GM12878 (cell line): ENCODE measurements at regions not wholly inside any gene's neighbourhood (a gene's known extent, or its start where the extent isn't known, plus 50 kb on each side); places are given as distances from the start of the nearest gene placed in this dataset.

Experiments used
- ATAC-seq: fragments of 200-7000 bp; cut with Tn5 transposase; 3 replicates; pipeline ENCODE4 v1.9.1; 2020; ENCODE audit warnings: mild to moderate bottlenecking, moderate library complexity
- BruUV-seq: library from RNA; stranded (reverse); fragments of 400-500 nt; replicated peaks from 2 replicates; lab custom pipeline; 2021; lab: Mats Ljungman, UMichigan
- CTCF ChIA-PET: fragments of 300-600 bp; sonication (Branson Sonifier 250); formaldehyde crosslinking; extraction: SDS; loops from one replicate; lab custom pipeline; 2021; ENCODE audit warnings: inconsistent platforms; lab: Yijun Ruan, JAX
- POLR2A ChIA-PET: fragments of 350-600 bp; formaldehyde crosslinking; extraction: SDS; loops from one replicate; lab custom pipeline; 2021; ENCODE audit warnings: inconsistent platforms; lab: Charles Lee
- RAD21 ChIA-PET: fragments of 300-600 bp; sonication (Branson Sonifier 250); formaldehyde crosslinking; loops from one replicate; lab custom pipeline; 2023; ENCODE audit warnings: antibody characterized with exemption; ENCODE audit not compliant: unreplicated experiment; lab: Charles Lee
- SMC1A ChIA-PET: fragments of 300-600 bp; sonication (Branson Sonifier 250); formaldehyde crosslinking; loops from one replicate; lab custom pipeline; 2023; ENCODE audit not compliant: unreplicated experiment, uncharacterized antibody; lab: Charles Lee
- DNase-seq: peaks from one replicate; pipeline ENCODE4 v3.0.0-alpha.2; 2011; ENCODE audit warnings: low read depth, low spot score
- FAIRE-seq: peaks from 3 replicates; lab custom pipeline; 2011; peaks lifted over from hg19 to GRCh38; lab: Jason Lieb, UNC
- H2AFZ ChIP-seq: 2 replicates; pipeline ENCODE4 v1.6.0; 2011; ENCODE audit warnings: low read depth, low read length, control low read depth; ENCODE audit not compliant: control insufficient read depth
- H3K27ac ChIP-seq: 2 replicates; pipeline ENCODE4 v1.5.1; 2011; ENCODE audit warnings: control low read depth; ENCODE audit not compliant: control insufficient read depth, insufficient read depth
- H3K27me3 ChIP-seq, 2 experiments: replicated peaks in 1 of 2; 2 replicates each; pipeline versions ENCODE4 v1.6.0 to v1.6.1; 2011; ENCODE audit warnings: low read length in 1 of 2; ENCODE audit not compliant: control insufficient read depth in 2 of 2, insufficient read depth in 2 of 2
- H3K36me3 ChIP-seq, 2 experiments: 2 replicates each; pipeline ENCODE4 v1.5.1; 2011; ENCODE audit warnings: low read length in 1 of 2; ENCODE audit not compliant: control insufficient read depth in 2 of 2, insufficient read depth in 2 of 2
- H3K4me1 ChIP-seq: 2 replicates; pipeline ENCODE4 v1.6.1; 2011; ENCODE audit warnings: mild to moderate bottlenecking, low read length, moderate library complexity, mixed read lengths; ENCODE audit not compliant: control insufficient read depth, insufficient read depth
- H3K4me2 ChIP-seq: 2 replicates; pipeline ENCODE4 v1.6.0; 2011; ENCODE audit warnings: control low read depth; ENCODE audit not compliant: control insufficient read depth, insufficient read depth
- H3K4me3 ChIP-seq: fragments of 200-600 bp; sonication (generic); 2 replicates; pipeline ENCODE4 v1.5.1; 2016
- H3K79me2 ChIP-seq: 2 replicates; pipeline ENCODE4 v1.6.0; 2011; ENCODE audit warnings: low read length; ENCODE audit not compliant: control insufficient read depth, insufficient read depth
- H3K9ac ChIP-seq: 2 replicates; pipeline ENCODE4 v1.8.0; 2011; ENCODE audit warnings: low read length, control low read depth, mixed read lengths; ENCODE audit not compliant: control insufficient read depth, insufficient read depth
- H3K9me3 ChIP-seq: replicated peaks from 3 replicates; pipeline ENCODE4 v1.5.1; 2011; ENCODE audit warnings: mild to moderate bottlenecking, low read length; ENCODE audit not compliant: control insufficient read depth, insufficient read depth
- H4K20me1 ChIP-seq: 2 replicates; pipeline ENCODE4 v1.6.0; 2011; ENCODE audit not compliant: control insufficient read depth, insufficient read depth
- ATF7 ChIP-seq: fragments of 450-650 bp; IDR thresholded peaks from 2 replicates; pipeline ENCODE4 v1.6.1; 2016; ENCODE audit warnings: low read depth, mild to moderate bottlenecking
- EP300 ChIP-seq, 2 experiments: fragments of 150-350 bp in 1 of 2; IDR thresholded peaks; 2 replicates each; pipeline ENCODE4 v1.6.1; 2011 to 2012; ENCODE audit warnings: low read depth in 2 of 2, low read length in 2 of 2, borderline replicate concordance in 1 of 2, improper control_type of control experiment in 1 of 2, inconsistent platforms in 1 of 2; ENCODE audit not compliant: control insufficient read depth in 1 of 2
- FOS ChIP-seq: IDR thresholded peaks from 3 replicates; pipeline ENCODE4 v1.6.1; 2011; ENCODE audit warnings: borderline replicate concordance; ENCODE audit not compliant: insufficient read length; ENCODE audit errors: extremely low read depth
- KAT2A ChIP-seq: conservative IDR thresholded peaks from 2 replicates; pipeline ENCODE4 v1.6.1; 2011; ENCODE audit warnings: low read depth, low read length; ENCODE audit not compliant: control insufficient read depth
- NFIC ChIP-seq: IDR thresholded peaks from 2 replicates; pipeline ENCODE4 v1.6.1; 2012; ENCODE audit warnings: low read depth, mild to moderate bottlenecking, inconsistent platforms, low read length, moderate library complexity
- PAX5 ChIP-seq: IDR thresholded peaks from 2 replicates; pipeline ENCODE4 v1.6.1; 2011; ENCODE audit warnings: low read depth, low read length, borderline replicate concordance
- RAD51 ChIP-seq: fragments of 450-650 bp; IDR thresholded peaks from 2 replicates; pipeline ENCODE4 v1.6.1; 2016; ENCODE audit warnings: moderate library complexity, mild to moderate bottlenecking, inconsistent platforms
- RUNX3 ChIP-seq: IDR thresholded peaks from 2 replicates; pipeline ENCODE4 v1.6.1; 2012; ENCODE audit warnings: low read length, inconsistent platforms
- SUZ12 ChIP-seq: fragments of 200-600 bp; sonication (generic); IDR thresholded peaks from one replicate; pipeline ENCODE4 v1.6.1; 2018; ENCODE audit warnings: antibody characterized with exemption, mild to moderate bottlenecking; ENCODE audit not compliant: unreplicated experiment
- WGBS: methylation state at CpG from one replicate; pipeline ENCODE4 v1.1.6; 2016; ENCODE audit warnings: low lambda C conversion rate; ENCODE audit not compliant: insufficient replicate concordance, insufficient coverage; ENCODE audit errors: missing lambda C conversion rate; 5-methylcytosine and 5-hydroxymethylcytosine counted together
- in situ Hi-C: fragments of 300-500 bp; cut with MboI; formaldehyde crosslinking; loops from 9 replicates; pipeline ENCODE4 v1.14.3; 2018; ENCODE audit warnings: mixed read lengths
- intact Hi-C: fragments of 100-400 bp; cut with micrococcal nuclease; formaldehyde crosslinking; loops from one replicate; pipeline ENCODE4 v1.14.2; 2022; ENCODE audit not compliant: unreplicated experiment
- TF ChIP-seq, protein P1 (sequence below): IDR thresholded peaks from 2 replicates; pipeline ENCODE4 v1.6.1; 2012; ENCODE audit warnings: low read depth, low read length, improper control_type of control experiment

DNA sequence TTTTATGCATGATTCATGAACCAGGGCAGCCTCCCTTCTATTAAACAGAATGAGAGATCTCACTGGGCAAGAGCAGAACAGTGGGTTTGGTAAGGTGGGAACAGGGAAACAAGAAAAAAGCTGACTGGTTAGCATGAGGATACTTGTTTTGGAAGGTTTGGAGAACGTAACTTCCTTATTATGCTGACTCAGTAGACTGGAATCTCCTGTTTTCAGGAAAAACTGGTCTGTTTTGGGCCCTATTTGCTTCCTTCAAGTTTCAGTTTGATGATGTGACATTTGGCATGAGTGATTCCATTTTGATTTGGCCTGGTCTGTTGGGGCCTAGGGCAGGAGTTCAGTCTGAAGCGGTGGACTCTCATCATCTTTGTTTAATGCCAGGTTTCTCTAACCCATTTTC is 172.0 kb downstream of the MYLK4 start:
- POLR2A ChIA-PET, result no interaction called here
- Histone ChIP-seq H3K4me1 (no peaks in the 10 kb centered on the region), H3K36me3 (no peaks in the 10 kb centered on the region), H3K4me3 (no peak overlapping the region), H2AFZ (no peak overlapping the region)
- no peak for DNase-seq
- 0% methylated on average over 2 of the region's 2 CpGs for WGBS
- TF ChIP-seq FOS (no peak), RAD51 (no peak), ATF7 (no peak), NFIC (no peak), PAX5 (no peak), EP300 (IDR thresholded peaks at IDR 0.05; ENCODE audit: borderline replicate concordance in 1 of 2, control insufficient read depth in 1 of 2, low read depth in 2 of 2, low read length in 2 of 2) (no peak), RUNX3 (no peak), KAT2A (no peak), SUZ12 (no peak)
- TF ChIP-seq, protein P1, sequence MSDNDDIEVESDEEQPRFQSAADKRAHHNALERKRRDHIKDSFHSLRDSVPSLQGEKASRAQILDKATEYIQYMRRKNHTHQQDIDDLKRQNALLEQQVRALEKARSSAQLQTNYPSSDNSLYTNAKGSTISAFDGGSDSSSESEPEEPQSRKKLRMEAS, result no peak
- TF ChIP-seq, all 136 proteins: peak for 0
- H3K4me2 ChIP-seq, result no peak overlapping the region
- FAIRE-seq (no peak), ATAC-seq (no peak)
- no peak overlapping the region for H3K9ac ChIP-seq
- ChIA-PET RAD21 (no interaction called here), SMC1A (no interaction called here), CTCF (no interaction called here)
- in situ Hi-C loops, result no loop called here
- intact Hi-C loops, result no loop called here
- no peaks in the 10 kb centered on the region for H3K79me2 ChIP-seq
- BruUV-seq, result no TSS peak
- no peaks in the 10 kb centered on the region for H3K9me3 ChIP-seq
- no peaks in the 10 kb centered on the region for H4K20me1 ChIP-seq
- H3K27ac ChIP-seq, result no peak overlapping the region
- H3K27me3 ChIP-seq, result no peaks in the 10 kb centered on the region; a peak in 1 of 4 replicates
